DOHH2 (cell line): ENCODE measurements at regions not wholly inside any gene's neighbourhood (a gene's known extent, or its start where the extent isn't known, plus 50 kb on each side); places are given as distances from the start of the nearest gene placed in this dataset.

Source experiments
- EZH2phosphoT487 ChIP-seq: fragments of 200-600 bp; sonication (generic); IDR thresholded peaks from 2 replicates; pipeline ENCODE4 v1.6.1; 2017; ENCODE audit warnings: borderline replicate concordance, mild to moderate bottlenecking, antibody characterized with exemption, low read length, moderate library complexity, mixed read lengths
- TF ChIP-seq, protein P1 (sequence below): fragments of 200-600 bp; sonication (generic); IDR thresholded peaks from one replicate; pipeline ENCODE4 v1.5.1; 2014; ENCODE audit warnings: antibody characterized with exemption, mild to moderate bottlenecking, low read depth, low read length; ENCODE audit not compliant: poor library complexity, severe bottlenecking

DNA sequence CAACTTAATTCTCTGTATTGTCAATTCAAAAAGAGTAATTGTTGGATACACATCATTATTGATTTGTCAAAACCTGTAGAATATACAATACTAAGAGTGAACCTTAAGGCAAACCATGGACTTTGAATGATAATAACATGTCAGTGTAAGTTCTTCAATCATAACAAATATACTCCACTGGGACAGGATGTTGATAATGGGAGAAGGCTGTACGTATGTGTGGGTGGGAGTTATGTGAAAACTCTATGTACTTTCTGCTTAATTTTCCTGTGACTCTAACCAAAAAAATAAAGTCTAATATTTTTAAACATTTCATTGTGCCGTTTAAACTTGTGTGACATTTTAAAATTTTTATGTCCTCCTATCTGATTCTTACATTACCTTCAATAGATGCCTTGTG is 526.7 kb downstream of the SUCLA2 start:
- TF ChIP-seq, protein P1, sequence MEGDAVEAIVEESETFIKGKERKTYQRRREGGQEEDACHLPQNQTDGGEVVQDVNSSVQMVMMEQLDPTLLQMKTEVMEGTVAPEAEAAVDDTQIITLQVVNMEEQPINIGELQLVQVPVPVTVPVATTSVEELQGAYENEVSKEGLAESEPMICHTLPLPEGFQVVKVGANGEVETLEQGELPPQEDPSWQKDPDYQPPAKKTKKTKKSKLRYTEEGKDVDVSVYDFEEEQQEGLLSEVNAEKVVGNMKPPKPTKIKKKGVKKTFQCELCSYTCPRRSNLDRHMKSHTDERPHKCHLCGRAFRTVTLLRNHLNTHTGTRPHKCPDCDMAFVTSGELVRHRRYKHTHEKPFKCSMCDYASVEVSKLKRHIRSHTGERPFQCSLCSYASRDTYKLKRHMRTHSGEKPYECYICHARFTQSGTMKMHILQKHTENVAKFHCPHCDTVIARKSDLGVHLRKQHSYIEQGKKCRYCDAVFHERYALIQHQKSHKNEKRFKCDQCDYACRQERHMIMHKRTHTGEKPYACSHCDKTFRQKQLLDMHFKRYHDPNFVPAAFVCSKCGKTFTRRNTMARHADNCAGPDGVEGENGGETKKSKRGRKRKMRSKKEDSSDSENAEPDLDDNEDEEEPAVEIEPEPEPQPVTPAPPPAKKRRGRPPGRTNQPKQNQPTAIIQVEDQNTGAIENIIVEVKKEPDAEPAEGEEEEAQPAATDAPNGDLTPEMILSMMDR: no peak
- no peak for TF ChIP-seq EZH2phosphoT487
